IPS DF 6.9 (cell line): ENCODE measurements at regions not wholly inside any gene's neighbourhood (a gene's known extent, or its start where the extent isn't known, plus 50 kb on each side); places are given as distances from the start of the nearest gene placed in this dataset.

Experiments
- DNase-seq: peaks from one replicate; pipeline ENCODE4 v3.0.0-alpha.2; 2013; ENCODE audit warnings: low read depth, low spot score
- H3K27ac ChIP-seq: one replicate; pipeline ENCODE4 v1.5.1; 2013; ENCODE audit warnings: low read length, control low read depth
- H3K27me3 ChIP-seq: 2 replicates; pipeline ENCODE4 v1.6.1; 2013; ENCODE audit warnings: mild to moderate bottlenecking, low read length; ENCODE audit not compliant: control insufficient read depth, insufficient read depth
- H3K36me3 ChIP-seq: 2 replicates; pipeline ENCODE4 v1.6.1; 2013; ENCODE audit warnings: low read length; ENCODE audit not compliant: control insufficient read depth, insufficient read depth
- H3K4me1 ChIP-seq: 2 replicates; pipeline ENCODE4 v1.6.1; 2013; ENCODE audit warnings: low read length; ENCODE audit not compliant: control insufficient read depth, insufficient read depth
- H3K4me3 ChIP-seq: 2 replicates; pipeline ENCODE4 v1.5.1; 2013; ENCODE audit warnings: mild to moderate bottlenecking, low read length
- H3K9me3 ChIP-seq: 2 replicates; pipeline ENCODE4 v1.6.1; 2013; ENCODE audit warnings: low read length, inconsistent platforms; ENCODE audit not compliant: control insufficient read depth, insufficient read depth
- WGBS: extraction: QIAGEN DNeasy Blood & Tissue Kit; methylation state at CpG from one replicate; pipeline ENCODE4 v1.1.7; 2013; ENCODE audit warnings: mixed read lengths, missing lambda C conversion rate; ENCODE audit not compliant: insufficient read length, insufficient coverage; 5-methylcytosine and 5-hydroxymethylcytosine counted together

- no peak for DNase-seq
- no CpG with 5 or more reads among the region's 3 CpGs for WGBS
- no peaks in the 10 kb centered on the region for H3K4me1 ChIP-seq
- no peaks in the 10 kb centered on the region for H3K9me3 ChIP-seq
- H3K4me3 ChIP-seq: no peak overlapping the region
- H3K27ac ChIP-seq: no peak overlapping the region
- H3K36me3 ChIP-seq: no peaks in the 10 kb centered on the region
- no peaks in the 10 kb centered on the region for H3K27me3 ChIP-seq
These were observed 944.3 kb upstream of the GHITM start for GRCh38 chr10:83195021-83195420.

- Histone ChIP-seq H3K27ac (no peak overlapping the region), H3K4me1 (no peaks in the 10 kb centered on the region), H3K36me3 (no peaks in the 10 kb centered on the region), H3K9me3 (no peaks in the 10 kb centered on the region), H3K4me3 (no peak overlapping the region), H3K27me3 (no peaks in the 10 kb centered on the region)
- no CpG with 5 or more reads among the region's 1 CpG for WGBS
- DNase-seq: no peak
These were observed 939.9 kb upstream of the GHITM start for GRCh38 chr10:83199374-83199773.

- no peaks in the 10 kb centered on the region for H3K9me3 ChIP-seq
- H3K27ac ChIP-seq: no peak overlapping the region
- no peaks in the 10 kb centered on the region for H3K4me1 ChIP-seq
- no peaks in the 10 kb centered on the region for H3K27me3 ChIP-seq
- H3K4me3 ChIP-seq: no peak overlapping the region
- WGBS: no CpG with 5 or more reads among the region's 2 CpGs
- H3K36me3 ChIP-seq: no peaks in the 10 kb centered on the region
- DNase-seq: no peak
These were observed 933.4 kb upstream of the GHITM start for GRCh38 chr10:83205861-83206260.

GRCh38 chr10:83212632-83213334 is 926.5 kb upstream of the GHITM start:
- no peak overlapping the region for H3K4me3 ChIP-seq
- H3K27ac ChIP-seq: no peak overlapping the region
- H3K9me3 ChIP-seq: no peaks in the 10 kb centered on the region
- no peaks in the 10 kb centered on the region for H3K27me3 ChIP-seq
- WGBS: no CpG with 5 or more reads among the region's 3 CpGs
- no peaks in the 10 kb centered on the region for H3K36me3 ChIP-seq
- H3K4me1 ChIP-seq: no peaks in the 10 kb centered on the region
- DNase-seq: no peak

GRCh38 chr10:83214136-83214535 is 925.2 kb upstream of the GHITM start:
- H3K27me3 ChIP-seq: no peaks in the 10 kb centered on the region
- H3K36me3 ChIP-seq: no peaks in the 10 kb centered on the region
- DNase-seq: no peak
- H3K4me3 ChIP-seq: no peak overlapping the region
- H3K4me1 ChIP-seq: no peaks in the 10 kb centered on the region
- WGBS: no CpG with 5 or more reads among the region's 5 CpGs
- H3K27ac ChIP-seq: no peak overlapping the region
- no peaks in the 10 kb centered on the region for H3K9me3 ChIP-seq

- WGBS: no CpG with 5 or more reads among the region's 5 CpGs
- no peak for DNase-seq
- Histone ChIP-seq H3K27ac (no peak overlapping the region), H3K4me1 (peaks cover 2% of the 10 kb centered on the region; the same call in 1 of the 2 replicates), H3K9me3 (no peaks in the 10 kb centered on the region), H3K4me3 (no peak overlapping the region), H3K27me3 (no peaks in the 10 kb centered on the region), H3K36me3 (no peaks in the 10 kb centered on the region)
These were observed 921.1 kb upstream of the GHITM start for GRCh38 chr10:83218205-83218604.

- H3K9me3 ChIP-seq: no peaks in the 10 kb centered on the region
- WGBS: no CpG with 5 or more reads among the region's 6 CpGs
- DNase-seq: no peak
- no peak overlapping the region for H3K4me3 ChIP-seq
- no peaks in the 10 kb centered on the region for H3K36me3 ChIP-seq
- peaks cover 2% of the 10 kb centered on the region; the same call in 1 of the 2 replicates for H3K4me1 ChIP-seq
- no peak overlapping the region for H3K27ac ChIP-seq
- H3K27me3 ChIP-seq: no peaks in the 10 kb centered on the region
These were observed 917.0 kb upstream of the GHITM start for GRCh38 chr10:83222300-83222699.

GRCh38 chr10:83222832-83223742 is 916.2 kb upstream of the GHITM start:
- H3K4me1 ChIP-seq: peaks cover 2% of the 10 kb centered on the region; the same call in 1 of the 2 replicates
- no peaks in the 10 kb centered on the region for H3K9me3 ChIP-seq
- H3K4me3 ChIP-seq: no peak overlapping the region
- no peaks in the 10 kb centered on the region for H3K36me3 ChIP-seq
- no peak for DNase-seq
- WGBS: no CpG with 5 or more reads among the region's 25 CpGs
- no peaks in the 10 kb centered on the region for H3K27me3 ChIP-seq
- no peak overlapping the region for H3K27ac ChIP-seq

GRCh38 chr10:83225781-83226180 is 913.5 kb upstream of the GHITM start:
- Histone ChIP-seq H3K27ac (no peak overlapping the region), H3K4me1 (peaks cover 2% of the 10 kb centered on the region; the same call in 1 of the 2 replicates), H3K4me3 (no peak overlapping the region), H3K9me3 (no peaks in the 10 kb centered on the region), H3K36me3 (no peaks in the 10 kb centered on the region), H3K27me3 (no peaks in the 10 kb centered on the region)
- no CpG with 5 or more reads among the region's 4 CpGs for WGBS
- no peak for DNase-seq

- no peak for DNase-seq
- Histone ChIP-seq H3K27me3 (no peaks in the 10 kb centered on the region), H3K4me3 (no peak overlapping the region), H3K27ac (no peak overlapping the region), H3K36me3 (no peaks in the 10 kb centered on the region), H3K4me1 (no peaks in the 10 kb centered on the region), H3K9me3 (no peaks in the 10 kb centered on the region)
- no CpG with 5 or more reads among the region's 8 CpGs for WGBS
These were observed 909.3 kb upstream of the GHITM start for GRCh38 chr10:83229991-83230390.
